Loucy (cell line): ENCODE measurements at regions not wholly inside any gene's neighbourhood (a gene's known extent, or its start where the extent isn't known, plus 50 kb on each side); places are given as distances from the start of the nearest gene placed in this dataset.
"Not testable (repeated sequence)": the region's sequence is repeated elsewhere in the genome, so short reads cannot be mapped to it uniquely, and the experiment has no call there.

Experiments used
- H2AFZ ChIP-seq: fragments of 200-600 bp; sonication (generic); 2 replicates; pipeline ENCODE4 v1.6.0; 2016; ENCODE audit warnings: antibody characterized with exemption, mild to moderate bottlenecking, low read length, moderate library complexity
- H3F3A ChIP-seq: fragments of 200-600 bp; 2 replicates; pipeline ENCODE4 v1.6.0; 2016; ENCODE audit warnings: antibody characterized with exemption, low read depth, mild to moderate bottlenecking
- H3K27me3 ChIP-seq: fragments of 200-600 bp; sonication (generic); 2 replicates; pipeline ENCODE4 v1.6.1; 2014; ENCODE audit warnings: low read length, mild to moderate bottlenecking; ENCODE audit not compliant: insufficient read depth, poor library complexity, severe bottlenecking
- H3K36me3 ChIP-seq: fragments of 200-600 bp; sonication (generic); 2 replicates; pipeline ENCODE4 v1.6.1; 2016; ENCODE audit warnings: low read length; ENCODE audit not compliant: insufficient read depth
- H3K4me1 ChIP-seq: fragments of 200-600 bp; sonication (generic); 2 replicates; pipeline ENCODE4 v1.5.1; 2014; ENCODE audit warnings: low read length, mild to moderate bottlenecking; ENCODE audit not compliant: insufficient read depth, poor library complexity, severe bottlenecking
- H3K4me2 ChIP-seq: fragments of 200-600 bp; sonication (generic); 2 replicates; pipeline ENCODE4 v1.6.0; 2014; ENCODE audit warnings: antibody characterized with exemption, low read length, low read depth, mild to moderate bottlenecking; ENCODE audit not compliant: poor library complexity, severe bottlenecking
- H3K4me3 ChIP-seq: fragments of 200-600 bp; sonication (generic); 2 replicates; pipeline ENCODE4 v1.5.1; 2014; ENCODE audit warnings: low read length, mild to moderate bottlenecking, mixed read lengths; ENCODE audit not compliant: poor library complexity, severe bottlenecking
- H3K79me2 ChIP-seq: fragments of 200-600 bp; sonication (generic); 2 replicates; pipeline ENCODE4 v1.6.1; 2014; ENCODE audit warnings: low read length; ENCODE audit not compliant: insufficient read depth
- H3K9ac ChIP-seq: fragments of 200-600 bp; sonication (generic); 2 replicates; pipeline ENCODE4 v1.6.0; 2014; ENCODE audit warnings: mild to moderate bottlenecking, low read depth, low read length, moderate library complexity; ENCODE audit not compliant: poor library complexity, severe bottlenecking
- H3K9me2 ChIP-seq: fragments of 200-600 bp; sonication (generic); replicated peaks from 2 replicates; pipeline ENCODE4 v1.6.1; 2016; ENCODE audit warnings: low read depth, low read length, mixed read lengths
- H3K9me3 ChIP-seq: fragments of 200-600 bp; sonication (generic); 2 replicates; pipeline ENCODE4 v1.6.1; 2014; ENCODE audit warnings: mild to moderate bottlenecking, antibody characterized with exemption, low read length, low read depth; ENCODE audit not compliant: insufficient read depth
- H4K20me1 ChIP-seq: fragments of 200-600 bp; sonication (generic); 2 replicates; pipeline ENCODE4 v1.6.0; 2014; ENCODE audit warnings: antibody characterized with exemption, low read length, mild to moderate bottlenecking; ENCODE audit not compliant: insufficient read depth, poor library complexity, severe bottlenecking
- EZH2phosphoT487 ChIP-seq: fragments of 200-600 bp; IDR thresholded peaks from 2 replicates; pipeline ENCODE4 v1.6.1; 2018; ENCODE audit warnings: antibody characterized with exemption, mild to moderate bottlenecking, moderate library complexity, borderline replicate concordance
- TF ChIP-seq, protein P1 (sequence below): fragments of 200-600 bp; sonication (generic); conservative IDR thresholded peaks from 2 replicates; pipeline ENCODE4 v1.5.1; 2014; ENCODE audit warnings: mild to moderate bottlenecking, antibody characterized with exemption, low read length

DNA sequence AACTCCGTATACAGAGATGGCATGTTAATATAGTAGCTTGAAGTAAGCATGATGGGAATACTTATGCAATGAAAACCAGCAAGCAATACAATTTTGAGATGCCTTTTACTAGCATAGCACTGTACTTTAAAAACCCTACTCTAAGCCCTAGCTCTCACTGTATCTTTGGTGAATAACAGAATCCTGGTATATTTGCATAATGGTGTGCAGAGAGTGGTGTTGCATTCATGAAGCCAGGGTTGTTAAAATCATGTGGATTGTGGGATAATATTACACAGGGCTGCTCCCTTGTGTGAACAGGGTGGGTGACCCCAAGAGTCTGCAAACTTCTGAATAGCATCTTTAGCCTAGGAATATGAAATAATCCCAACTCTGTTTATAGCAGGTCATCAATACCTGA, 105.2 kb upstream of the BMP2 start:
- Histone ChIP-seq H3F3A (no peaks in the 10 kb centered on the region), H3K4me3 (no peak overlapping the region), H3K27me3 (no peaks in the 10 kb centered on the region), H4K20me1 (no peaks in the 10 kb centered on the region), H3K9ac (no peak overlapping the region), H3K4me1 (no peaks in the 10 kb centered on the region), H3K36me3 (no peaks in the 10 kb centered on the region), H3K79me2 (no peaks in the 10 kb centered on the region), H3K9me3 (no peaks in the 10 kb centered on the region), H3K4me2 (no peak overlapping the region), H2AFZ (no peak overlapping the region), H3K9me2 (no peaks in the 10 kb centered on the region)
- TF ChIP-seq, protein P1, sequence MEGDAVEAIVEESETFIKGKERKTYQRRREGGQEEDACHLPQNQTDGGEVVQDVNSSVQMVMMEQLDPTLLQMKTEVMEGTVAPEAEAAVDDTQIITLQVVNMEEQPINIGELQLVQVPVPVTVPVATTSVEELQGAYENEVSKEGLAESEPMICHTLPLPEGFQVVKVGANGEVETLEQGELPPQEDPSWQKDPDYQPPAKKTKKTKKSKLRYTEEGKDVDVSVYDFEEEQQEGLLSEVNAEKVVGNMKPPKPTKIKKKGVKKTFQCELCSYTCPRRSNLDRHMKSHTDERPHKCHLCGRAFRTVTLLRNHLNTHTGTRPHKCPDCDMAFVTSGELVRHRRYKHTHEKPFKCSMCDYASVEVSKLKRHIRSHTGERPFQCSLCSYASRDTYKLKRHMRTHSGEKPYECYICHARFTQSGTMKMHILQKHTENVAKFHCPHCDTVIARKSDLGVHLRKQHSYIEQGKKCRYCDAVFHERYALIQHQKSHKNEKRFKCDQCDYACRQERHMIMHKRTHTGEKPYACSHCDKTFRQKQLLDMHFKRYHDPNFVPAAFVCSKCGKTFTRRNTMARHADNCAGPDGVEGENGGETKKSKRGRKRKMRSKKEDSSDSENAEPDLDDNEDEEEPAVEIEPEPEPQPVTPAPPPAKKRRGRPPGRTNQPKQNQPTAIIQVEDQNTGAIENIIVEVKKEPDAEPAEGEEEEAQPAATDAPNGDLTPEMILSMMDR, result no peak
- no peak for TF ChIP-seq EZH2phosphoT487

DNA sequence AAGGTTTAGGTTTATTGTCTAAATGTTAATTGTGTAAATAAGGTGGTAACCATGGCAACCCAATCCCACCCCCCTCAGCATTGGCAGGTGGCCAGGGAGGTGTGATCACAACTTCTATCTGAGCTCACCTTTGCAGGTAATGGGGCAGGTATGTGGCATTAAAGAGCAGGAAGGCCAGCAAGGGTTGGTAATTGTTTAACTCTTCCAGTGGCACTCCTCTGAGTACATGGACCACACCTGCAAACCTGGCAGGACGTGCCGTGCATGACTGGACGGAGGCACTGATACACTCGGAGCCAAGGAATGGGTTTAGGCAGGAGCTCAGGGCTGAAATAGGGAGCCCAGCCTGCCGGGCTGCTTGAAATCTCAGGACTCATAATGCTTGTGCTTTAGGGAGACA, 107.0 kb upstream of the BMP2 start:
- no peaks in the 10 kb centered on the region for H3K36me3 ChIP-seq
- H3K79me2 ChIP-seq, result no peaks in the 10 kb centered on the region
- H3K4me2 ChIP-seq, result no peak overlapping the region
- no peaks in the 10 kb centered on the region for H4K20me1 ChIP-seq
- no peaks in the 10 kb centered on the region for H3K4me1 ChIP-seq
- H3K9me2 ChIP-seq, result no peaks in the 10 kb centered on the region
- TF ChIP-seq, protein P1, result no peak
- no peak for TF ChIP-seq EZH2phosphoT487
- no peaks in the 10 kb centered on the region for H3K27me3 ChIP-seq
- H2AFZ ChIP-seq, result no peak overlapping the region
- no peak overlapping the region for H3K4me3 ChIP-seq
- no peaks in the 10 kb centered on the region for H3K9me3 ChIP-seq
- no peaks in the 10 kb centered on the region for H3F3A ChIP-seq
- no peak overlapping the region for H3K9ac ChIP-seq

DNA sequence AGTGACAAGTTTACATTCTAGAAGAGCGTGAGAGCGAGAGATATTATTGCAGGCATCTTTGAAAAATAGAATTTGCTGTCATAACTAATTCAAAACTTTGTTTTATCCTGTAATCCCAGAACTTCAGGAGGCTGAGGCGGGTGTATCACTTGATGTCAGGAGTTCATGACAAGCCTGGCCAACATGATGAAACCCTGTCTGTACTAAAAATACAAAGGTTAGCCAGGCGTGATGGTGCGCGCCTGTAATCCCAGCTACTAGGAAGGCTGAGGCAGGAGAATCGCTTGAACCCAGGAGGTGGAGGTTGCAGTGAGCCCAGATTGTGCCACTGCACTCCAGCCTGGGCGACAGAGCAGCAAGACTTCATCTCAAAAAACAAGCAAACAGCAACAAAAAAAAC, 108.6 kb upstream of the BMP2 start:
- H3K4me2 ChIP-seq, H3K79me2 ChIP-seq, H3K9ac ChIP-seq, H2AFZ ChIP-seq, H3K27me3 ChIP-seq, H3K9me2 ChIP-seq, H3K4me3 ChIP-seq, H3K36me3 ChIP-seq, H4K20me1 ChIP-seq, H3K4me1 ChIP-seq, H3F3A ChIP-seq, H3K9me3 ChIP-seq: not testable (repeated sequence)

DNA sequence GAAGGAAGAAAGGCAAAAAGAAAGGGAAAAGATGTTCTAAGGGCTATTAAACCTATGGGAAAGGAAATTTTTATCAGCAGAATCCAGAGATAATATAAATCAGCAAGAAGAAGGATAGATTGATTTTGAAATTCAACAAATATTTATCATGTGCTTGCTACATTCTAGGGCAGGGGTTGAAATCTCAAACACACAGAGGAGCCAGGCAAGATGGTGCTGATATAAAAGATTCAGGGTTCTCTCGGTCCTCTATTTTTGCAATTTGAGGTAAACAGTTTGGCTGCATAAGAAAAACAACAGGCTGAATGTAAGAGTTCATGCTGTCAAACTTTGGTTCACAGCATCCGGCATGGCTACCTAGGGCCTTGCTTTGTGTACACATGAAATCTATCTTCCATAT, 109.6 kb upstream of the BMP2 start:
- H3K27me3 ChIP-seq, result no peaks in the 10 kb centered on the region
- H3K9me3 ChIP-seq, result no peaks in the 10 kb centered on the region
- no peak overlapping the region for H2AFZ ChIP-seq
- no peak for TF ChIP-seq EZH2phosphoT487
- TF ChIP-seq, protein P1, result no peak
- no peaks in the 10 kb centered on the region for H4K20me1 ChIP-seq
- H3F3A ChIP-seq, result no peaks in the 10 kb centered on the region
- no peaks in the 10 kb centered on the region for H3K9me2 ChIP-seq
- no peaks in the 10 kb centered on the region for H3K36me3 ChIP-seq
- no peaks in the 10 kb centered on the region for H3K4me1 ChIP-seq
- no peak overlapping the region for H3K9ac ChIP-seq
- no peak overlapping the region for H3K4me3 ChIP-seq
- no peaks in the 10 kb centered on the region for H3K79me2 ChIP-seq
- no peak overlapping the region for H3K4me2 ChIP-seq
